RWPE2 (cell line): ENCODE measurements at regions not wholly inside any gene's neighbourhood (a gene's known extent, or its start where the extent isn't known, plus 50 kb on each side); places are given as distances from the start of the nearest gene placed in this dataset.

ENCODE experiments used
- ATAC-seq: fragments of 200-7000 bp; cut with Tn5 transposase; 3 replicates; pipeline ENCODE4 v1.9.1; 2021; ENCODE audit warnings: low read depth
- DNase-seq: peaks from one replicate; pipeline ENCODE4 v3.0.0-alpha.2; 2020; ENCODE audit warnings: low spot score
- H3K27ac ChIP-seq: fragments of 450-650 bp; 2 replicates; pipeline ENCODE4 v1.5.1; 2017; ENCODE audit warnings: mild to moderate bottlenecking; ENCODE audit not compliant: poor library complexity, severe bottlenecking
- H3K27me3 ChIP-seq: fragments of 250-450 bp; sonication (Bioruptor Pico); 2 replicates; pipeline ENCODE4 v1.5.1; 2021; ENCODE audit warnings: mild to moderate bottlenecking, moderate library complexity; ENCODE audit not compliant: insufficient read depth, poor library complexity, severe bottlenecking
- H3K36me3 ChIP-seq: fragments of 250-450 bp; sonication (Bioruptor Pico); 2 replicates; pipeline ENCODE4 v1.5.1; 2020; ENCODE audit warnings: low read depth, mild to moderate bottlenecking, moderate library complexity
- H3K4me1 ChIP-seq: fragments of 250-450 bp; sonication (Bioruptor Pico); 2 replicates; pipeline ENCODE4 v1.5.1; 2021; ENCODE audit warnings: mild to moderate bottlenecking, moderate library complexity; ENCODE audit not compliant: insufficient read depth, poor library complexity, severe bottlenecking
- H3K4me3 ChIP-seq: fragments of 250-450 bp; sonication (Bioruptor Pico); 2 replicates; pipeline ENCODE4 v1.5.1; 2021; ENCODE audit warnings: mild to moderate bottlenecking, moderate library complexity; ENCODE audit not compliant: severe bottlenecking
- H3K9me3 ChIP-seq: fragments of 250-450 bp; sonication (Bioruptor Pico); 2 replicates; pipeline ENCODE4 v1.5.1; 2021; ENCODE audit warnings: mild to moderate bottlenecking, moderate library complexity; ENCODE audit not compliant: severe bottlenecking
- CTCF ChIP-seq: fragments of 450-650 bp; IDR thresholded peaks from one replicate; pipeline ENCODE4 v1.5.1; 2017; ENCODE audit warnings: mild to moderate bottlenecking, moderate library complexity; ENCODE audit not compliant: poor library complexity, severe bottlenecking

GRCh38 chr4:112731715-112732114, 94.8 kb downstream of the LARP7 start:
- Histone ChIP-seq H3K36me3 (no peaks in the 10 kb centered on the region), H3K27me3 (no peaks in the 10 kb centered on the region), H3K4me1 (no peaks in the 10 kb centered on the region), H3K27ac (no peak overlapping the region), H3K4me3 (no peak overlapping the region), H3K9me3 (no peaks in the 10 kb centered on the region)
- DNase-seq (no peak), ATAC-seq (no peak)
- no peak for TF ChIP-seq CTCF

GRCh38 chr4:112732142-112732541, 95.2 kb downstream of the LARP7 start:
- TF ChIP-seq CTCF: no peak
- no peaks in the 10 kb centered on the region for H3K27me3 ChIP-seq
- no peak overlapping the region for H3K27ac ChIP-seq
- no peaks in the 10 kb centered on the region for H3K9me3 ChIP-seq
- no peak overlapping the region for H3K4me3 ChIP-seq
- DNase-seq (no peak), ATAC-seq (no peak)
- no peaks in the 10 kb centered on the region for H3K4me1 ChIP-seq
- H3K36me3 ChIP-seq: no peaks in the 10 kb centered on the region

GRCh38 chr4:112735474-112735951, 98.6 kb downstream of the LARP7 start:
- DNase-seq: no peak
- Histone ChIP-seq H3K27ac (peak overlapping the region; percentile 10), H3K4me3 (no peak overlapping the region), H3K9me3 (no peaks in the 10 kb centered on the region), H3K4me1 (no peaks in the 10 kb centered on the region), H3K27me3 (no peaks in the 10 kb centered on the region), H3K36me3 (no peaks in the 10 kb centered on the region)
- TF ChIP-seq CTCF: no peak
- peak; percentile 85 for ATAC-seq

- no peak for DNase-seq
- no peak for TF ChIP-seq CTCF
- H3K4me3 ChIP-seq: no peak overlapping the region
- no peaks in the 10 kb centered on the region for H3K27me3 ChIP-seq
- no peaks in the 10 kb centered on the region for H3K36me3 ChIP-seq
- no peak for ATAC-seq
- H3K27ac ChIP-seq: no peak overlapping the region
- H3K9me3 ChIP-seq: no peaks in the 10 kb centered on the region
- H3K4me1 ChIP-seq: no peaks in the 10 kb centered on the region
These were observed 99.8 kb downstream of the LARP7 start for GRCh38 chr4:112736718-112737135.

GRCh38 chr4:112739442-112739841, 102.5 kb downstream of the LARP7 start:
- H3K27ac ChIP-seq: no peak overlapping the region
- DNase-seq (no peak), ATAC-seq (no peak)
- no peaks in the 10 kb centered on the region for H3K36me3 ChIP-seq
- TF ChIP-seq CTCF: no peak
- no peak overlapping the region for H3K4me3 ChIP-seq
- no peaks in the 10 kb centered on the region for H3K4me1 ChIP-seq
- H3K9me3 ChIP-seq: no peaks in the 10 kb centered on the region
- no peaks in the 10 kb centered on the region for H3K27me3 ChIP-seq
